Dedifferentiated amniotic fluid mesenchymal stem cell (primary cell): ENCODE measurements at regions not wholly inside any gene's neighbourhood (a gene's known extent, or its start where the extent isn't known, plus 50 kb on each side); places are given as distances from the start of the nearest gene placed in this dataset.
"Not testable (repeated sequence)": the region's sequence is repeated elsewhere in the genome, so short reads cannot be mapped to it uniquely, and the experiment has no call there.

Experiments
- DNase-seq: peaks from one replicate; pipeline ENCODE4 v3.0.0-alpha.2; 2016; ENCODE audit errors: extremely low spot score

DNA sequence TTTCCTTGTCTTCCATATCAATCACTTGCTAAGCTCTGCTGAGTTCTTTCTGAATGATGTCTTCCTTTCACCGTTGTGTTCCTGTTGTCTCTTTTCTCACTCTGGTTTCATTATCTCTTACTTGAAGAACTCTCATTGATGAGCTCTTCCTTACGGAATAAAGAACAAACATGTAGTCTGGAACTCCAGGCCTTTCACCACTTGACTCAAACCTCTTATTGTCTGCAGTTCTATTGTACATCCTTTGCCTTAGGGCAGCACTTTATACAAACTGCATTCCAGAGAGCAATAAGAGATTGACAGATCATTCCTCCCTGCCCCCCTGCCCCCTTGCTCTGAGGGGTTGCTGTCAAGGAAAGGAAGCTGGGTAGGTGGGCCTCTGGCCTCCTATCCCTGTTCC is 517.4 kb downstream of the TMEM135 start:
- DNase-seq, result no peak

- no peak for DNase-seq
Measured at GRCh38 chr11:87548797-87549196, 511.1 kb downstream of the TMEM135 start.

- DNase-seq, result no peak
Measured at GRCh38 chr11:87545858-87546257, 508.1 kb downstream of the TMEM135 start.

- no peak for DNase-seq
Measured at GRCh38 chr11:87539596-87539995, 501.9 kb downstream of the TMEM135 start.

GRCh38 chr11:87536565-87536964 is 498.8 kb downstream of the TMEM135 start:
- no peak for DNase-seq

- DNase-seq, result no peak
Measured at GRCh38 chr11:87536016-87536415, 498.3 kb downstream of the TMEM135 start.

GRCh38 chr11:87535513-87535912 is 497.8 kb downstream of the TMEM135 start:
- no peak for DNase-seq

DNA sequence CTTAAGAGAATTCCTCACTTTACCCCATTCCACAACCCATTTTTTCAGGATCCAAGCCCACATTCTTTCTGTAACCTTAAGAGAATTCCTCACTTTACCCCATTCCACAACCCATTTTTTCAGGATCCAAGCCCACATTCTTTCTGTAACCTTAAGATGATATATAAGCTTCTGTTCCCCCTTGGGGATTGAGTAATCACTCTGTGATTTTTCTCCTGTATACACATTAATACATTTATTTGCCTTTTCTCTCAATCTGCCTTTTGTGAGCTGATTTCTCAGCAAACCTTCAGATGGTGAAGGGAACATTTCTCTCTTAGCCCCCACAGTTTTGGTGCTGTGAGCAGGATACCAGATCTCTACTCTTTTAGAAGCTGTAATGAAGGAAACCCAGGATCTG is 494.1 kb downstream of the TMEM135 start:
- DNase-seq, result not testable (repeated sequence)

DNA sequence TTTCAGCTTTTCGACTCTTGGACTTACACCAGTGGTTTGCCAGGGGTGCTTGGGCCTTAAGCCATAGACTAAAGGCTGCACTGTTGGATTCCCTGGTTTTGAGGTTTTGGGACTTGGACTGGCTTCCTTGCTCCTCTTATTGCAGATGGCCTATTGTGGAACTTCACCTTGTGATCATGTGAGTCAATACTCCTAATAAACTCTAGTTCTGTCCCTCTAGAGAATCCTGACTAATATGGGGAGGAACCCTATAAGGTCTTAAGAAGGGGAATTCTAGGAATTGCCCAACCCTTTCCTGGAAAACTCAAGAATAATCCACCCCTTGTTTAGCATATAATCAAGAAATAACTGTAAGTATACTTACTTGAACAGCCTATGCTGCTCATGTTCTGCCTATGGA is 491.8 kb downstream of the TMEM135 start:
- no peak for DNase-seq

GRCh38 chr11:87528752-87529151 is 491.0 kb downstream of the TMEM135 start:
- no peak for DNase-seq

GRCh38 chr11:87523276-87523675 is 485.5 kb downstream of the TMEM135 start:
- no peak for DNase-seq

DNA sequence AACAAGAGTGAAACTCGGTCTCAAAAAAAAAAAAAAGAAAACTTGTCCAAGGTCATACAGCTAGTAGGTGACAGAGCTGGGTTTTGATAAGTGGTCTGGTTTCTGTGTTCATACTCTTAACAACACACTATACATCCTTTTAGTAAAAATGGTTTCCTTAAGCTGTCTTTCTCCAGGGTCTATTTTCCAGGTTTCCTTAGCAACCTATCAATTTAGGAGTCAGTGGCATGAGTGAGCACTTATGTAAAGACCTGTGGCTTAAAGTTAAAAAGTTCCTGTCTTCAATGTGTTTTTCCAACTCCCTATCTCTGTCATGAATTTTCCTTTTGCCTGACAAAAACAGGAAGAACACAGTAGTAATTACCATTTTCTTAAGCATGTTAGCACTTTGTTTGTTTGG is 480.5 kb downstream of the TMEM135 start:
- DNase-seq, result no peak

DNA sequence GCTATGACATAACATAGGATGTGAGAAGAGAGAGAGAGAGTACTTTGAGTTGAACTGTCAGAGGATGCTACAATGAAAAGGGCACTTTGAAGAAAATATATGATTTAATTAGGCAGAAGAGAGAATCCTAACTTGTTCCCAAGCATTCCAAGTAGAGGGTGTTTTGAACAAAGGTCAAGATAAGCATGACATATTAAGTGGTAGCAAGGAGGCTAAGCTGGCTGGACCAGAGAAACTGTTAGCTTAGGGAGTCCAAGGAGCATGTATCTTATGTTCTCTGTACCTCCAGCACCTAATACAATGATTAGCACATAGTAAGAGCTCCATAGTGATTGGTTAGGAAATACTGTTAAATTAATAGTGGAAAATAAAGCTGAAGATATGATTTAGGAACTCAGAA is 479.6 kb downstream of the TMEM135 start:
- DNase-seq, result no peak

DNA sequence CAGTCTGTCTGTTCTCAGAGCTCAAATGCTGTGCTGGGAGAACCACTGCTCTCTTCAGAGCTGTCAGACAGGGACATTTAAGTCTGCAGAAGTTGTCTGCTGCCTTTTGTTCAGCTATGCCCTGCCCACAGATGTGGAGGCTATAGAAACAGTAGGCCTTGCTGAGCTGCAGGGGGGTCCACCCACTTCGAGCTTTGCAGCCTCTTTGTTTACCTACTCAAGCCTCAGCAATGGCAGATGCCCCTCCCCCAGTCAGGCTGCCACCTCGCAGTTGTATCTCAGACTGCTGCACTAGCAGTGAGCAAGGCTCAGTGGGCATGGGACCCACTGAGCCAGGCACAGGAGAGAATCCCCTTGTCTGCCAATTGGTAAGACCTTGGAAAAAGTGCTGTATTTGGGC is 470.0 kb downstream of the TMEM135 start:
- DNase-seq, result not testable (repeated sequence)

DNA sequence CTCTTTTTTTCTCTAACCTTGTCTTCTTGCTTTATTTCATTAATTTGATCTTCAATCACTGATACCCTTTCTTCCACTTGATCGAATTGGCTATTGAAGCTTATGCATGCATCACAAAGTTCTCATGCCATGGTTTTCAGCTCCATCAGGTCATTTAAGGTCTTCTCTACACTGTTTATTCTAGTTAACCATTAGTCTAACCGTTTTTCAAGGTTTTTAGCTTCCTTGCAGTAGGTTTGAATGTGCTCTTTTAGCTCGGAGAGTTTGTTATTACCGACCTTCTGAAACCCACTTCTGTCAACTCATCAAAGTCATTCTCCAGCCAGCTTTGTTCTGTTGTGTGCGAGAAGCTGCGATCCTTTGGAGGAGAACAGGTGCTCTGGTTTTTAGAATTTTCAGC is 469.2 kb downstream of the TMEM135 start:
- DNase-seq, result not testable (repeated sequence)

DNA sequence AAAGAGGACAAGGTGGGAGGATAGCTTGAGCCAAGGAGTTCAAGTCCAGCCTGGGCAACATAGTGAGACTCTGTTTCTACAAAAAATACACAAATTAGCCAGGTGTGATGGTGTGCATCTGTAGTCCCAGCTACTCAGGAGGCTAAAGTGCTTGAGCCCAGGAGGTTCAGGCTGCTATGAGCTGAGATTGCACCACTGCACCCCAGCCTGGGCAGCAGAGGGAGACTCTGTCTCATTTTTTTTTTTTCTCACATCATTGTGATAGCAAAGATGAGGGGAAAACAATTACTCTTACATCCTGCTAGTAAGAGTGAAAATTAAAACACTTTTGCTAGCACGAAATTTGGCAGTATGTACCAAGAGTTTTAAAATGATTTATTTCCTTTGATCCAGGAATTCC is 463.7 kb downstream of the TMEM135 start:
- no peak for DNase-seq

- DNase-seq, result not testable (repeated sequence)
Measured at GRCh38 chr11:87494936-87495335, 457.2 kb downstream of the TMEM135 start.

DNA sequence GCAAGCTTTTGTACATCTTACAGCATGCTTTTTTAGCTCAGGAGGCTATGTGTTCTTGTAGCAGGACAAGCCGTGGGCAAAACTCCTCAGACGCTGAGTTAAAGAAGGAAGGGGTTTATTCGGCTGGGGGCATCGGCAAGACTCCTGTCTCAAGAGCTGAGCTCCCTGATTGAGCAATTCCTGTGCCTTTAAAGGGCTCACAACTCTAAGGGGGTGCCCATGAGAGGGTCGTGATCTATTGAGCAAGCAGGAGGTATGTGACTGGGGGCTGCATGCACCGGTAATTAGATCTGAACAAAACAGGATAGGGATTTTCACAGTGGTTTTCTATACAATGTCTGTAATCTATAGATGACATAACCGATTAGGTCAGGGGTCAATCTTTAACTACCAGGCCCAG is 456.3 kb downstream of the TMEM135 start:
- DNase-seq, result not testable (repeated sequence)

DNA sequence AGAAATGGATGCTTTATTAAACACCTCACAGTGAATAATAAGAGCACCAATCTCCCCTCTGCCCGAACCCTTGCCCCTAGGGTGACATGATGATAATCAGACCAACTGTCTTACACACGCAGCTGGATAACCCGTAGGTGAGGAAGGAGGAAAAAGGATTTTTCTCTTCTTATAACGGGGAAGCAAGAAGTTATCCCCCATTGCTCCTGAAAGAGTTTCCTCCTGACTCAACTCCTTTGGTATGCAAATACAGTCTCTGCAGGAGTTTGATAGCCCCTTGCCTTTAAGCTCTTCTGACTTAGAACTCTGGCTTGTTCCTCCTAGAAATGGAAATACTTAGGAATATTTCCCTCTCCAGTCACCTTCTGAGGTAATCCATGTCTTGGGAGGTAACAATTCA is 455.8 kb downstream of the TMEM135 start:
- DNase-seq, result no peak

DNA sequence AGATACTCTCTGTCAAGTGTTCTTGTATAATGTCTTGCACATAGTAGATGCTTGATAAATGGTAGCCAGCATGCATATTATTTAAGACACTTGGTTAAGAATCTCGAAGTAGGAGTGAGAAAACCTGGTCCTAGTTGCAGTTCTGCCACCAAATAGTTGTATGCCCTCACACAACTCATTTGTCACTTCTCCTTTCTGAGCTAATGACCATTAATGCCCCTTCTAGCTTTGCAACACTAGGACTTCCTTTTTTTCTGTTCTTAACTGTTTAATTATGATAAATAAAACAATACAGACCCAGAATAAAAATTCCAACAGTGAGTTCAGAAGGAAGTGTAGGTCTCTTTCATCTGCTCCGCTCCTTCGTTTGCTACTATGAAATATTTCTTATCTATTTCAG is 453.6 kb downstream of the TMEM135 start:
- DNase-seq, result no peak

DNA sequence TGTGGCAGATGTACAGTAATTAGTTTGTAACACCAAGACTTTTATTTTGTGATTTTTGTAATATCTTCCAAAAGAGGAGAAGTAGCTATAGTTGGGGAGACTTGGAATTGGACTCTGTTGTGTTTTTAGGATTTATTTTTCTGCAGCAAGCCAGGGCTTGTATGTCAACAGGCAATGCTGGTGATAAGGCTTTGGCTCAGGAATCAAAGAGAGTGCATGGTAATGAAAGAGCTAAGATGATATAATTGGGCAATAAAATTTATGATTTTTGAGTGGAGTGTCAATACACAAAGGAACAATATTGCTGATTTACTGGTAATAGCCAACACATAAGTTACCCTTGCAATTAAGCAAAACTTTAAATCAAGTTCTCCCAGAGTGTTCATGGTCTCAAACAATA is 452.9 kb downstream of the TMEM135 start:
- DNase-seq, result no peak

DNA sequence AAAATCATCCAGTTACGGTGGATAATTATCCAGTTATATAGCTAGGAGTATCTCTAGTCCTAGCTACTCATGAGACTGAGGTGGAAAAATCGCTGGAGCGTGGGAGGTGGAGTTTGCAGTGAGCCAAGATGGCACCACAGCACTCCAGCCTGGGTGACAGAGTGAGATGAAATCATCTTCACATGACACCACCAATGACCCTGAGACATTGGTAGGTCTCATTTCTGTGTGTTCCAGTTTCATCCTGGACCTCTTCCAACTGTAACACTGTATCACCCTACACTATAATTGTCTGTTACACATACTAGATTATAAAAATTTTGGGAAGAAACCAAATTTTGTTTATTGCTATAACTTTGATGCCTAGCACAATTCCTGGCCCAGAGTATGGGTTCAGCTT is 446.8 kb downstream of the TMEM135 start:
- DNase-seq, result no peak

DNA sequence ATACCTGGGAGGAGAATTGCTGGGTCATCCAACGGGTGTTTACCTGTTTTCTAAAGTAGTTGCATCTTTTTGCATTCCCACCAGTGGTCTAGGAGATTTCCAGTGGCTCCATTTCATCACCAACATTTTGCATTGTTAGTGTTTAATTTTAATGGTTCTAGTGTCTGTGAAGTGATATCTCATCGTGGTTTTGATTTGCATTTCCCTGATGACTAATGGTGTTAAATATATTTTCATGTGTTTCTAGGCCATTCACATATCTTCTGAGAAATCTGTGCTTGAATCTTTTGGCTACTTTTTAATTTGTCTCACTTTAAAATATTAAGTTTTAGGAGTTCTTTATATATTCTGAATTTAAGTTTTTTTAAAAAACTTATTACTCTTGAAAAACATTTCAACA is 439.6 kb downstream of the TMEM135 start:
- no peak for DNase-seq

GRCh38 chr11:87473174-87473573 is 435.4 kb downstream of the TMEM135 start:
- DNase-seq, result peak; percentile 69

- DNase-seq, result no peak
Measured at GRCh38 chr11:87466223-87466622, 428.5 kb downstream of the TMEM135 start.
